Natural killer cell (primary cell): ENCODE measurements at regions not wholly inside any gene's neighbourhood (a gene's known extent, or its start where the extent isn't known, plus 50 kb on each side); places are given as distances from the start of the nearest gene placed in this dataset.

Experiments
- ATAC-seq, 3 donors: fragments of 150-1000 bp in 2 of 3; fragments of 200-7000 bp in 1 of 3; cut with Tn5 transposase; 1 replicate in 1 of 3; 2 replicates in 2 of 3; pipeline ENCODE4 v1.10.0; 2021; ENCODE audit warnings: mild to moderate bottlenecking in 2 of 3, moderate library complexity in 2 of 3
- DNase-seq, 2 donors: peaks; one replicate each; pipeline versions ENCODE4 v3.0.0 to v3.0.0-alpha.2; 2013 to 2021; ENCODE audit warnings: mixed read lengths in 1 of 2
- H3K27ac ChIP-seq: one replicate; pipeline ENCODE4 v1.5.1; 2013; ENCODE audit warnings: mild to moderate bottlenecking, low read length
- H3K27me3 ChIP-seq: one replicate; pipeline ENCODE4 v1.6.1; 2013; ENCODE audit warnings: low read length; ENCODE audit not compliant: control insufficient read depth, insufficient read depth
- H3K36me3 ChIP-seq: one replicate; pipeline ENCODE4 v1.6.1; 2013; ENCODE audit warnings: low read length; ENCODE audit not compliant: control insufficient read depth, insufficient read depth
- H3K4me1 ChIP-seq: one replicate; pipeline ENCODE4 v1.6.1; 2013; ENCODE audit warnings: low read length; ENCODE audit not compliant: control insufficient read depth, insufficient read depth
- H3K4me3 ChIP-seq: one replicate; pipeline ENCODE4 v1.5.1; 2013; ENCODE audit warnings: low read length
- H3K9me3 ChIP-seq: one replicate; pipeline ENCODE4 v1.6.1; 2013; ENCODE audit warnings: low read length; ENCODE audit not compliant: control insufficient read depth, insufficient read depth
- H3K27ac Mint-ChIP-seq, 2 donors: one replicate each; pipeline ENCODE4 v1.8.0; 2022; ENCODE audit warnings: mild to moderate bottlenecking in 2 of 2, mixed read lengths in 2 of 2, moderate library complexity in 1 of 2
- H3K27me3 Mint-ChIP-seq, 2 donors: one replicate each; pipeline ENCODE4 v1.8.0; 2022; ENCODE audit warnings: low read depth in 2 of 2, mixed read lengths in 2 of 2
- H3K36me3 Mint-ChIP-seq: one replicate; pipeline ENCODE4 v1.8.0; 2022; ENCODE audit warnings: mixed read lengths
- H3K4me1 Mint-ChIP-seq, 2 donors: one replicate each; pipeline ENCODE4 v1.8.0; 2022; ENCODE audit warnings: mixed read lengths in 2 of 2
- H3K4me3 Mint-ChIP-seq: one replicate; pipeline ENCODE4 v1.8.0; 2022; ENCODE audit warnings: mild to moderate bottlenecking, moderate library complexity, mixed read lengths
- H3K9me3 Mint-ChIP-seq, 2 donors: one replicate each; pipeline ENCODE4 v1.8.0; 2022; ENCODE audit warnings: mixed read lengths in 2 of 2
- CTCF ChIP-seq: fragments of 200-600 bp; IDR thresholded peaks from one replicate; pipeline ENCODE4 v1.8.0; 2022; ENCODE audit warnings: antibody characterized with exemption
- WGBS: methylation state at CpG from one replicate; pipeline ENCODE4 v1.1.7; 2013; ENCODE audit warnings: missing lambda C conversion rate; ENCODE audit not compliant: insufficient coverage; 5-methylcytosine and 5-hydroxymethylcytosine counted together
- intact Hi-C: fragments of 100-400 bp; cut with micrococcal nuclease; formaldehyde crosslinking; loops from one replicate; pipeline ENCODE4 v1.14.2; 2022

DNA sequence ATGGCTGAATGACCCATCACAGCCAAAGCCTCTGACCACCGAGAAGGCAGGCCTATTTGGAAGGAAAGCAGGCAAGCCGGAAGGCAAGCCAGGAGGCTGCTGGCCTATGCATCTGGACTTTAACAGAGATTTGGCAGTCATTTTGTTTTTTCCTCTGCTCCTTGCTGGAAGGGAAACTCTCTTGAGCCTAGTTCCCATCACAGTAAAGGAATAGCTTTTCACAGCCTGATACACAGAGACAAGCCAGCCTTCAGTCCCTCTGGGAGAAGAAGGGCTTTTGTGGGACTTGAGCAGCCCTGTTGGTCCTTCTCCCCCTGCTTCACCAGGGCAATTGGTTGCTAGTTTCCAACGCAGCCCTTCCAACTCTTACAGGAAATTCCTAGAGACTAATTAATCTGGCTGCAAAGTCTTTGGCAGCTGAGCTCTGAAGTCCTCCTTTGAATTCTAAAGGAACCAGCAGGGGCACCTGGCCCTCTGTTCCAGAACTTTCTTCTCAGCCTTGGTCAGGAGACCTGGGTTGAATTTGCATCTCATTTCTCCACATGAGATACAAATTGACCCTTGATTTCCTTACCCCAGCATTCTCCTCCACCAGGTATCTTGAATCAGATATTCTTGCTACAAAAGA, 157.3 kb upstream of the EPB41L4A start:
- Histone ChIP-seq H3K9me3 (no peaks in the 10 kb centered on the region), H3K27ac (no peak overlapping the region), H3K4me1 (no peaks in the 10 kb centered on the region), H3K27me3 (no peaks in the 10 kb centered on the region), H3K4me3 (no peak overlapping the region), H3K36me3 (no peaks in the 10 kb centered on the region)
- Mint-ChIP-seq H3K4me1 (no peaks in the 10 kb centered on the region), H3K36me3 (no peaks in the 10 kb centered on the region), H3K27ac (no peak overlapping the region), H3K4me3 (no peak overlapping the region), H3K27me3 (peaks cover 4 to 8% of the 10 kb centered on the region in 2 donors), H3K9me3 (no peaks in the 10 kb centered on the region)
- no peak for TF ChIP-seq CTCF
- DNase-seq = no peak
- no peak for ATAC-seq
- intact Hi-C loops = no loop called here
- WGBS = 88% methylated on average over 3 of the region's 3 CpGs

DNA sequence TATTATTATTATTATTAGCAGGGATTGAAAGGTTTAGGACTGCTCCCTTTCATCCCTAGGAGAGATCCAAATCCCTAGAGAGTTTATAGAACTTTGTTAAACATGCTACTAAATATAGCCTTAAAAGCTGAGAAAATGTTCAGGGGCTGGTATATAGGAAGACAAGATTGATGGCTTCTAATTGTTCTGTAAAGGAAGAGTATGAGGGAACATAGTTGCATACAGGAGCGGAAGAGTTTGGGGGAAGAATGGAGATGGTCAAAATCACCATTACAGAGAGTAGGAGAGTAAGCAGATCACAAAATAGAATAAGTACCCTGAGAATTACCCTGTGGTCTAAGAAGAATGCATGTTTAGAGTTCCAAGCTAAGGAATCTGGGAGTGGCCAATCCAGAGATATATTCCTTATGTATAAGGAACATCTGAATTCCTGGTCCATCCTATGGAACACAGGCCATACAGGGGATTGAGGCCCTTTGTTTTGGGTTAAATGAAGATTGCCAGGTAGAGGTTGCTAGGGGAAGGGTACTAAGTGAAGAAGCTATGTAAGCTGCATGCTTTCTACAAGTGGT, 158.0 kb upstream of the APC start:
- ATAC-seq = no peak
- intact Hi-C loops = no loop called here
- no peaks in the 10 kb centered on the region for H3K4me1 ChIP-seq
- H3K27me3 ChIP-seq = no peaks in the 10 kb centered on the region
- WGBS = 50% methylated on average over 1 of the region's 1 CpG
- Mint-ChIP-seq H3K4me1 (peaks cover 0 to 4% of the 10 kb centered on the region in 2 donors), H3K9me3 (no peaks in the 10 kb centered on the region), H3K4me3 (no peak overlapping the region), H3K27me3 (no peaks in the 10 kb centered on the region), H3K36me3 (no peaks in the 10 kb centered on the region), H3K27ac (no peak overlapping the region)
- H3K4me3 ChIP-seq = no peak overlapping the region
- H3K36me3 ChIP-seq = no peaks in the 10 kb centered on the region
- DNase-seq = no peak
- H3K27ac ChIP-seq = no peak overlapping the region
- no peaks in the 10 kb centered on the region for H3K9me3 ChIP-seq
- no peak for TF ChIP-seq CTCF

DNA sequence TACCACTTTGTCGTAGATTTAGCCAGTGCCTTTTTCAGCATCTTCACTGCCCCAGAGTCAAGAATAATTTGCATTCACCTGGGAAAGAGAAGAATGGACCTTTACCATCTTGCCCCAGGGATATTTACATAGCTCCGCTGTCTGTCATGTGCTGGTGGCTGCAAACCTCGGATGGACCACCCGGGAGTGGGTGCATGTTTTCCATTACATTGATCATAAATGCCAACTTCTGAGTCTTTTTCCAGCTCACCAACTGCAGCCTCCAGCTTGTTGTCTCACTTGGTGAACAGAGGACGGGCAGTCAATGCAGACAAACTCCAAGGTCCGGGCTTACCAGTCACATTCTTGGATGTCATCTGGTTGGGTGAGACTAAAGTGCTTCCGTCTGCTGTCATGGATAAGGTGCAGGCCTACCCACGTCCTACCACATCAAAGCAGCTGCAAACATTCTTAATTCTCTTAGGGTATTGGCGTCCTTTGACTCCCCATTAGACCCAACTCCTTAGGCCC, 155.8 kb upstream of the APC start:
- intact Hi-C loops = no loop called here
- no peak overlapping the region for H3K27ac Mint-ChIP-seq
- no peak overlapping the region for H3K27ac ChIP-seq
- H3K9me3 ChIP-seq = no peaks in the 10 kb centered on the region
- no peak overlapping the region for H3K4me3 Mint-ChIP-seq
- WGBS = 77% methylated on average over 9 of the region's 9 CpGs
- no peaks in the 10 kb centered on the region for H3K4me1 ChIP-seq
- no peaks in the 10 kb centered on the region for H3K27me3 Mint-ChIP-seq
- no peaks in the 10 kb centered on the region for H3K27me3 ChIP-seq
- peaks cover 0 to 19% of the 10 kb centered on the region in 2 donors for H3K4me1 Mint-ChIP-seq
- ATAC-seq (no peak), DNase-seq (no peak)
- no peaks in the 10 kb centered on the region for H3K36me3 Mint-ChIP-seq
- TF ChIP-seq CTCF = no peak
- no peak overlapping the region for H3K4me3 ChIP-seq
- no peaks in the 10 kb centered on the region for H3K9me3 Mint-ChIP-seq
- no peaks in the 10 kb centered on the region for H3K36me3 ChIP-seq

- Histone ChIP-seq H3K36me3 (no peaks in the 10 kb centered on the region), H3K4me3 (no peak overlapping the region), H3K9me3 (no peaks in the 10 kb centered on the region), H3K27ac (no peak overlapping the region), H3K27me3 (no peaks in the 10 kb centered on the region), H3K4me1 (no peaks in the 10 kb centered on the region)
- Mint-ChIP-seq H3K27me3 (no peaks in the 10 kb centered on the region), H3K9me3 (no peaks in the 10 kb centered on the region), H3K27ac (no peak overlapping the region), H3K4me1 (peaks cover 0 to 32% of the 10 kb centered on the region in 2 donors), H3K36me3 (no peaks in the 10 kb centered on the region), H3K4me3 (no peak overlapping the region)
- DNase-seq = no peak
- ATAC-seq = no peak
- WGBS = 87% methylated on average over 4 of the region's 4 CpGs
- TF ChIP-seq CTCF = no peak
- intact Hi-C loops = no loop called here
These were observed 154.5 kb upstream of the APC start for GRCh38 chr5:112583166-112583565.
